ENCODE measurements at regions not wholly inside any gene's neighbourhood (a gene's known extent, or its start where the extent isn't known, plus 50 kb on each side); places are given as distances from the start of the nearest gene placed in this dataset.

- DNase-seq (no peak), ATAC-seq (ENCODE audit: insufficient read depth, low FRiP score) (no peak)
- no peak overlapping the region for H3K9ac ChIP-seq (ENCODE audit: insufficient read depth in 1 of 2, low read length in 2 of 2)
- TF ChIP-seq, protein P1, sequence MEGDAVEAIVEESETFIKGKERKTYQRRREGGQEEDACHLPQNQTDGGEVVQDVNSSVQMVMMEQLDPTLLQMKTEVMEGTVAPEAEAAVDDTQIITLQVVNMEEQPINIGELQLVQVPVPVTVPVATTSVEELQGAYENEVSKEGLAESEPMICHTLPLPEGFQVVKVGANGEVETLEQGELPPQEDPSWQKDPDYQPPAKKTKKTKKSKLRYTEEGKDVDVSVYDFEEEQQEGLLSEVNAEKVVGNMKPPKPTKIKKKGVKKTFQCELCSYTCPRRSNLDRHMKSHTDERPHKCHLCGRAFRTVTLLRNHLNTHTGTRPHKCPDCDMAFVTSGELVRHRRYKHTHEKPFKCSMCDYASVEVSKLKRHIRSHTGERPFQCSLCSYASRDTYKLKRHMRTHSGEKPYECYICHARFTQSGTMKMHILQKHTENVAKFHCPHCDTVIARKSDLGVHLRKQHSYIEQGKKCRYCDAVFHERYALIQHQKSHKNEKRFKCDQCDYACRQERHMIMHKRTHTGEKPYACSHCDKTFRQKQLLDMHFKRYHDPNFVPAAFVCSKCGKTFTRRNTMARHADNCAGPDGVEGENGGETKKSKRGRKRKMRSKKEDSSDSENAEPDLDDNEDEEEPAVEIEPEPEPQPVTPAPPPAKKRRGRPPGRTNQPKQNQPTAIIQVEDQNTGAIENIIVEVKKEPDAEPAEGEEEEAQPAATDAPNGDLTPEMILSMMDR (IDR thresholded peaks at IDR 0.05; ENCODE audit: control extremely low read depth, extremely low read depth): no peak
- peaks cover 0 to 3% (median 0%) of the 10 kb centered on the region in 4 donors for H3K9me3 ChIP-seq (ENCODE audit: control insufficient read depth in 4 of 4, insufficient read depth in 3 of 4, low read length in 3 of 4)
- H3K27ac ChIP-seq (ENCODE audit: low read depth in 1 of 2, low read length in 1 of 2): no peak overlapping the region
- peaks cover 0 to 22% (median 8%) of the 10 kb centered on the region in 3 donors for H3K27me3 ChIP-seq (ENCODE audit: control insufficient read depth in 3 of 3, insufficient read depth in 3 of 3, low read length in 2 of 3)
- H3K4me1 ChIP-seq (ENCODE audit: control insufficient read depth in 5 of 5, insufficient read depth in 5 of 5, low read length in 5 of 5): peaks cover 0 to 4% (median 2%) of the 10 kb centered on the region in 5 donors
- H3K36me3 ChIP-seq (ENCODE audit: control insufficient read depth in 4 of 4, insufficient read depth in 4 of 4, low read length in 4 of 4): no peaks in the 10 kb centered on the region
- 66 to 78% methylated on average over 8 of the region's 8 CpGs for WGBS, 2 donors
- no peak overlapping the region for H3K4me3 ChIP-seq
Measured at GRCh38 chr5:73267766-73268435, 94.9 kb downstream of the TMEM174 start.

GRCh38 chr5:73266925-73267765 is 94.2 kb downstream of the TMEM174 start:
- peaks cover 0 to 4% (median 2%) of the 10 kb centered on the region in 5 donors for H3K4me1 ChIP-seq (ENCODE audit: control insufficient read depth in 5 of 5, insufficient read depth in 5 of 5, low read length in 5 of 5)
- 51 to 56% methylated on average over 18 of the region's 18 CpGs for WGBS, 2 donors
- no peak overlapping the region for H3K4me3 ChIP-seq
- no peaks in the 10 kb centered on the region for H3K36me3 ChIP-seq (ENCODE audit: control insufficient read depth in 4 of 4, insufficient read depth in 4 of 4, low read length in 4 of 4)
- TF ChIP-seq, protein P1 (IDR thresholded peaks at IDR 0.05; ENCODE audit: control extremely low read depth, extremely low read depth): no peak
- H3K9ac ChIP-seq (ENCODE audit: insufficient read depth in 1 of 2, low read length in 2 of 2): peak overlapping the region in 1 of 2 donors; percentile 52
- H3K27ac ChIP-seq (ENCODE audit: low read depth in 1 of 2, low read length in 1 of 2): peak overlapping the region in 1 of 2 donors; percentile 56
- H3K27me3 ChIP-seq (ENCODE audit: control insufficient read depth in 3 of 3, insufficient read depth in 3 of 3, low read length in 2 of 3): peaks cover 0 to 18% (median 3%) of the 10 kb centered on the region in 3 donors
- ATAC-seq (ENCODE audit: insufficient read depth, low FRiP score) (no peak), DNase-seq (peak; percentile 34 to 65 (median 48))
- H3K9me3 ChIP-seq (ENCODE audit: control insufficient read depth in 4 of 4, insufficient read depth in 3 of 4, low read length in 3 of 4): peaks cover 0 to 3% (median 0%) of the 10 kb centered on the region in 4 donors

- no peak overlapping the region for H3K4me3 ChIP-seq
- peaks cover 0 to 3% (median 0%) of the 10 kb centered on the region in 4 donors for H3K9me3 ChIP-seq (ENCODE audit: control insufficient read depth in 4 of 4, insufficient read depth in 3 of 4, low read length in 3 of 4)
- 94% methylated on average over 5 of the region's 5 CpGs for WGBS, 2 donors
- H3K36me3 ChIP-seq (ENCODE audit: control insufficient read depth in 4 of 4, insufficient read depth in 4 of 4, low read length in 4 of 4): no peaks in the 10 kb centered on the region
- H3K9ac ChIP-seq (ENCODE audit: insufficient read depth in 1 of 2, low read length in 2 of 2): no peak overlapping the region
- peaks cover 0 to 4% (median 2%) of the 10 kb centered on the region in 5 donors for H3K4me1 ChIP-seq (ENCODE audit: control insufficient read depth in 5 of 5, insufficient read depth in 5 of 5, low read length in 5 of 5)
- DNase-seq (peak in 1 of 3 donors; percentile 30), ATAC-seq (ENCODE audit: insufficient read depth, low FRiP score) (no peak)
- H3K27me3 ChIP-seq (ENCODE audit: control insufficient read depth in 3 of 3, insufficient read depth in 3 of 3, low read length in 2 of 3): peaks cover 0 to 18% (median 3%) of the 10 kb centered on the region in 3 donors
- no peak overlapping the region for H3K27ac ChIP-seq (ENCODE audit: low read depth in 1 of 2, low read length in 1 of 2)
- TF ChIP-seq, protein P1 (IDR thresholded peaks at IDR 0.05; ENCODE audit: control extremely low read depth, extremely low read depth): no peak
Measured at GRCh38 chr5:73266176-73266738, 93.3 kb downstream of the TMEM174 start.

Data from lung (tissue), 11 donors.